Keratinocyte (primary cell): ENCODE measurements at regions not wholly inside any gene's neighbourhood (a gene's known extent, or its start where the extent isn't known, plus 50 kb on each side); places are given as distances from the start of the nearest gene placed in this dataset.

Source experiments
- DNase-seq: peaks from one replicate; pipeline ENCODE4 v3.0.0-alpha.2; 2011; ENCODE audit warnings: low read depth, missing footprints, low spot score
- FAIRE-seq: peaks from 2 replicates; lab custom pipeline; 2011; peaks lifted over from hg19 to GRCh38; lab: Jason Lieb, UNC
- H2AFZ ChIP-seq: 2 replicates; pipeline ENCODE4 v1.6.0; 2012; ENCODE audit warnings: low read length, control low read depth, inconsistent platforms; ENCODE audit not compliant: control insufficient read depth
- H3K27ac ChIP-seq: 2 replicates; pipeline ENCODE4 v1.5.1; 2011; ENCODE audit warnings: low read length; ENCODE audit not compliant: control insufficient read depth, insufficient read depth
- H3K27me3 ChIP-seq: 3 replicates; pipeline ENCODE4 v1.6.0; 2011; ENCODE audit warnings: low read length; ENCODE audit not compliant: control insufficient read depth, insufficient read depth; ENCODE audit errors: extremely low read depth
- H3K36me3 ChIP-seq, 2 experiments: 2 replicates in 1 of 2; 3 replicates in 1 of 2; pipeline ENCODE4 v1.5.1; 2011; ENCODE audit warnings: low read length in 2 of 2, mild to moderate bottlenecking in 1 of 2; ENCODE audit not compliant: control insufficient read depth in 2 of 2, insufficient read depth in 2 of 2; ENCODE audit errors: extremely low read depth in 1 of 2
- H3K4me1 ChIP-seq: 3 replicates; pipeline ENCODE4 v1.5.1; 2011; ENCODE audit warnings: low read length; ENCODE audit not compliant: control insufficient read depth, insufficient read depth; ENCODE audit errors: extremely low read depth
- H3K4me2 ChIP-seq: 3 replicates; pipeline ENCODE4 v1.6.0; 2011; ENCODE audit warnings: low read depth, low read length; ENCODE audit not compliant: control insufficient read depth, insufficient read depth; ENCODE audit errors: extremely low read depth
- H3K4me3 ChIP-seq, 3 experiments: fragments of 200-600 bp in 1 of 3; sonication (generic) in 1 of 3; 2 replicates in 2 of 3; 3 replicates in 1 of 3; pipeline ENCODE4 v1.5.1; 2011 to 2016; ENCODE audit warnings: low read length in 3 of 3, mild to moderate bottlenecking in 3 of 3, control low read depth in 2 of 3, inconsistent platforms in 1 of 3, low read depth in 1 of 3, mixed read lengths in 1 of 3, mixed run types in 1 of 3, moderate library complexity in 1 of 3; ENCODE audit not compliant: control insufficient read depth in 2 of 3, insufficient read depth in 2 of 3; ENCODE audit errors: extremely low read depth in 1 of 3
- H3K79me2 ChIP-seq: 2 replicates; pipeline ENCODE4 v1.6.0; 2012; ENCODE audit warnings: low read length; ENCODE audit not compliant: control insufficient read depth, insufficient read depth
- H3K9ac ChIP-seq: 3 replicates; pipeline ENCODE4 v1.6.0; 2011; ENCODE audit warnings: low read length; ENCODE audit not compliant: control insufficient read depth, insufficient read depth; ENCODE audit errors: extremely low read depth
- H3K9me1 ChIP-seq: 3 replicates; pipeline ENCODE4 v1.6.0; 2011; ENCODE audit warnings: low read length; ENCODE audit not compliant: control insufficient read depth, insufficient read depth; ENCODE audit errors: extremely low read depth
- H3K9me3 ChIP-seq: 2 replicates; pipeline ENCODE4 v1.5.1; 2012; ENCODE audit warnings: low read depth, low read length; ENCODE audit not compliant: control insufficient read depth
- H4K20me1 ChIP-seq: 3 replicates; pipeline ENCODE4 v1.6.0; 2011; ENCODE audit warnings: low read length; ENCODE audit not compliant: control insufficient read depth, insufficient read depth; ENCODE audit errors: extremely low read depth
- EZH2 ChIP-seq: IDR thresholded peaks from one replicate; pipeline ENCODE4 v1.6.1; 2012; ENCODE audit warnings: inconsistent platforms, mild to moderate bottlenecking, low read length, moderate library complexity
- dilution Hi-C: fragments of 300-500 bp; cut with MboI; formaldehyde crosslinking; loops from one replicate; pipeline ENCODE4 v1.7.0; 2020; ENCODE audit warnings: low sequenced_read_pairs; ENCODE audit not compliant: extremely low pct_ligation_motif_present
- TF ChIP-seq, protein P1 (sequence below), 3 experiments: IDR thresholded peaks in 1 of 3; conservative IDR thresholded peaks in 1 of 3; optimal IDR thresholded peaks in 1 of 3; 2 replicates in 2 of 3; 3 replicates in 1 of 3; pipeline versions ENCODE3 to v1.5.1; 2011; ENCODE audit warnings: low read length in 3 of 3, mild to moderate bottlenecking in 3 of 3, moderate library complexity in 2 of 3, control low read depth in 1 of 3, inconsistent platforms in 1 of 3; ENCODE audit not compliant: insufficient read depth in 2 of 3; ENCODE audit errors: extremely low read depth in 1 of 3

DNA sequence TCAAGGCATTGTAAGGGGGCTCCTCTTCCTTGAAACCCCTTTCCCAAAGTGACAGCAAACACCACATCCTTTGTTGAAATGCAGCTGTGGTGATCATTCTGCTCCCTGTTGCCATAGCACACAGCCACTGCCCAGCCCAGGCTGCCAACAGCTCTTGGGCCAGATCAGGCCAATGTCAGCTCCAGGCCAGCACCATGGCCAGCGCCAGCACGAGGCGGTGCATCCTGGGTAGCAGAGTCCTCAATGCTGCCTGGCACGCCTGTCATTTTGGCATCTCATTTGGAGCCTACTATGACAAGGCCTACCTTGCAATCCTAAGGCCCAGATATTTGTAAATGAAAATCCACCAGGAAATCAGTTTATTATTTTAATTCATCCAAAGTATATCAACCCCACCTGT, 390.6 kb downstream of the DNAH5 start:
- no peaks in the 10 kb centered on the region for H3K27me3 ChIP-seq

DNA sequence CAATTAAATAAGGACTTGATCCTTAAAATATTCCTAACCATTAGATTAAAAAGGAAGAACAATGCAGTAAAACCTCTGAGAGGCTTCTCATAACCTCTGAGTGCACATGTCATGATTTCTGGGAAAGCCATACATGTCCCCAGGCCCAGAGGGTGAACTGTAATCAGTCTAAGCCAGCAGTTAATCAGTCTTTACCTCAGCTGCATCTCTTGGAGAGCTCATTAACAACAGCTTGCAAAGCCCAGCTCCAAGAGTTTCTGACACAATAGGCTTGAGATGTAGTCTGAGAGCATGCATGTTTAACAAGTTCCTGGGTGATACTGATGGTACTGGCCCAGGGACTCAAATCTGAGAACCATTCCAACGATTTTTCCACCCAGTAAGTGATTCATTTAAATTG, 392.1 kb downstream of the DNAH5 start:
- no peak for FAIRE-seq
- Histone ChIP-seq H3K36me3 (no peaks in the 10 kb centered on the region), H4K20me1 (no peaks in the 10 kb centered on the region), H3K4me2 (no peak overlapping the region), H3K27ac (no peak overlapping the region), H3K79me2 (no peaks in the 10 kb centered on the region), H3K4me1 (no peaks in the 10 kb centered on the region), H2AFZ (no peak overlapping the region), H3K4me3 (no peak overlapping the region), H3K27me3 (no peaks in the 10 kb centered on the region), H3K9ac (no peak overlapping the region), H3K9me1 (no peaks in the 10 kb centered on the region), H3K9me3 (no peaks in the 10 kb centered on the region)
- TF ChIP-seq EZH2, result no peak
- TF ChIP-seq, protein P1, sequence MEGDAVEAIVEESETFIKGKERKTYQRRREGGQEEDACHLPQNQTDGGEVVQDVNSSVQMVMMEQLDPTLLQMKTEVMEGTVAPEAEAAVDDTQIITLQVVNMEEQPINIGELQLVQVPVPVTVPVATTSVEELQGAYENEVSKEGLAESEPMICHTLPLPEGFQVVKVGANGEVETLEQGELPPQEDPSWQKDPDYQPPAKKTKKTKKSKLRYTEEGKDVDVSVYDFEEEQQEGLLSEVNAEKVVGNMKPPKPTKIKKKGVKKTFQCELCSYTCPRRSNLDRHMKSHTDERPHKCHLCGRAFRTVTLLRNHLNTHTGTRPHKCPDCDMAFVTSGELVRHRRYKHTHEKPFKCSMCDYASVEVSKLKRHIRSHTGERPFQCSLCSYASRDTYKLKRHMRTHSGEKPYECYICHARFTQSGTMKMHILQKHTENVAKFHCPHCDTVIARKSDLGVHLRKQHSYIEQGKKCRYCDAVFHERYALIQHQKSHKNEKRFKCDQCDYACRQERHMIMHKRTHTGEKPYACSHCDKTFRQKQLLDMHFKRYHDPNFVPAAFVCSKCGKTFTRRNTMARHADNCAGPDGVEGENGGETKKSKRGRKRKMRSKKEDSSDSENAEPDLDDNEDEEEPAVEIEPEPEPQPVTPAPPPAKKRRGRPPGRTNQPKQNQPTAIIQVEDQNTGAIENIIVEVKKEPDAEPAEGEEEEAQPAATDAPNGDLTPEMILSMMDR (optimal IDR thresholded peaks at IDR 0.05 in 1 of 3, IDR thresholded peaks at IDR 0.05 in 1 of 3, conservative IDR thresholded peaks at IDR 0.05 in 1 of 3; ENCODE audit: extremely low read depth in 1 of 3, insufficient read depth in 2 of 3, low read length in 3 of 3), result no peak
- dilution Hi-C loops, result no loop called here
- DNase-seq, result no peak

More for the DNA sequence above, 390.6 kb downstream of the DNAH5 start:
- dilution Hi-C loops, result no loop called here
- Histone ChIP-seq H3K36me3 (no peaks in the 10 kb centered on the region), H2AFZ (no peak overlapping the region), H3K27ac (no peak overlapping the region), H3K4me3 (no peak overlapping the region), H3K4me1 (no peaks in the 10 kb centered on the region), H3K79me2 (no peaks in the 10 kb centered on the region), H3K4me2 (no peak overlapping the region), H3K9me1 (no peaks in the 10 kb centered on the region), H3K9ac (no peak overlapping the region), H4K20me1 (no peaks in the 10 kb centered on the region), H3K9me3 (no peaks in the 10 kb centered on the region)
- TF ChIP-seq, protein P1 (optimal IDR thresholded peaks at IDR 0.05 in 1 of 3, IDR thresholded peaks at IDR 0.05 in 1 of 3, conservative IDR thresholded peaks at IDR 0.05 in 1 of 3; ENCODE audit: extremely low read depth in 1 of 3, insufficient read depth in 2 of 3, low read length in 3 of 3), result no peak
- TF ChIP-seq EZH2, result no peak
- DNase-seq (no peak), FAIRE-seq (peak; percentile 52)
